ENCODE measurements at regions not wholly inside any gene's neighbourhood (a gene's known extent, or its start where the extent isn't known, plus 50 kb on each side); places are given as distances from the start of the nearest gene placed in this dataset.

DNA sequence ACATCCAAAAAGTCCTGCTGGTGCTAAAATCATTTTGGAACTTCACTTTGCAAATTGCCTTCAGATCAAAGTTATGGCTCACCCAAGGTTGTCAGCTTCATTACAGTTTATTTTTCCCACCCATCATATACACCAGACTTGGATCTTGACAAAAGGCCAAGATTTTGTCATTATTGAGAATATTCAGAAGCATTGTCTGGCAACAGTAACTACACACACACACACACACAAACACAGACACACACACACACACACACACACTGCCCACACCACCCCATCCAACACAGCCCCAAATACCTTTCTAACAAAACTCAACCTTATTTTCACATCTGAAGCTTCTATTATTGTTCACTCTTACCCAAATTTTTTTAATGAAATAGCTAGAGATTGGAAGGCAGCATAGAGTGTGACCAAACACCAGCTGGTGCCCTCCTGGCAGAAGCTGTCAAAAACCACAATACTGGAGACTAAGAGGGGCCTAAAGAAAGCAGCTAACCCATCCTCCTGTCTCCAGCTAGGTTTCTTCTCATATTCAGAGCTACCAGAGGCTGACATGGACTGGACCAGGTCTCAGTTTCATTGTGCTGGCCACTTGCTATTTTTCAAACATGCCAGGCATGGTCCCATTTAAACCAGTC lies 139.1 kb upstream of the ZC3H11B start:
- Histone ChIP-seq H3K27me3 (ENCODE audit: insufficient read depth, low read length) (no peaks in the 10 kb centered on the region), H3K9me2 (ENCODE audit: low read depth, low read length) (no peaks in the 10 kb centered on the region), H3K9ac (ENCODE audit: low read length) (no peak overlapping the region), H3K4me1 (ENCODE audit: insufficient read depth, low read length, severe bottlenecking) (no peaks in the 10 kb centered on the region), H3K4me3 (ENCODE audit: low read depth, low read length, poor library complexity, severe bottlenecking) (no peak overlapping the region), H2AFZ (ENCODE audit: low read length) (no peak overlapping the region), H4K20me1 (ENCODE audit: insufficient read depth, low read length) (no peaks in the 10 kb centered on the region), H3K4me2 (ENCODE audit: low read length) (no peak overlapping the region), H3K27ac (ENCODE audit: low read depth, low read length, poor library complexity, severe bottlenecking) (no peak overlapping the region), H3K79me2 (ENCODE audit: insufficient read depth, low read length) (no peaks in the 10 kb centered on the region), H3F3A (ENCODE audit: insufficient read depth, low read length) (no peaks in the 10 kb centered on the region), H3K36me3 (ENCODE audit: insufficient read depth, low read length) (no peaks in the 10 kb centered on the region), H3K9me3 (ENCODE audit: low read length) (no peaks in the 10 kb centered on the region)
- TF ChIP-seq, protein P1, sequence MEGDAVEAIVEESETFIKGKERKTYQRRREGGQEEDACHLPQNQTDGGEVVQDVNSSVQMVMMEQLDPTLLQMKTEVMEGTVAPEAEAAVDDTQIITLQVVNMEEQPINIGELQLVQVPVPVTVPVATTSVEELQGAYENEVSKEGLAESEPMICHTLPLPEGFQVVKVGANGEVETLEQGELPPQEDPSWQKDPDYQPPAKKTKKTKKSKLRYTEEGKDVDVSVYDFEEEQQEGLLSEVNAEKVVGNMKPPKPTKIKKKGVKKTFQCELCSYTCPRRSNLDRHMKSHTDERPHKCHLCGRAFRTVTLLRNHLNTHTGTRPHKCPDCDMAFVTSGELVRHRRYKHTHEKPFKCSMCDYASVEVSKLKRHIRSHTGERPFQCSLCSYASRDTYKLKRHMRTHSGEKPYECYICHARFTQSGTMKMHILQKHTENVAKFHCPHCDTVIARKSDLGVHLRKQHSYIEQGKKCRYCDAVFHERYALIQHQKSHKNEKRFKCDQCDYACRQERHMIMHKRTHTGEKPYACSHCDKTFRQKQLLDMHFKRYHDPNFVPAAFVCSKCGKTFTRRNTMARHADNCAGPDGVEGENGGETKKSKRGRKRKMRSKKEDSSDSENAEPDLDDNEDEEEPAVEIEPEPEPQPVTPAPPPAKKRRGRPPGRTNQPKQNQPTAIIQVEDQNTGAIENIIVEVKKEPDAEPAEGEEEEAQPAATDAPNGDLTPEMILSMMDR (IDR thresholded peaks at IDR 0.05; ENCODE audit: low read length), result no peak
- TF ChIP-seq EZH2 (IDR thresholded peaks at IDR 0.05; ENCODE audit: borderline replicate concordance, low read length), result no peak

DNA sequence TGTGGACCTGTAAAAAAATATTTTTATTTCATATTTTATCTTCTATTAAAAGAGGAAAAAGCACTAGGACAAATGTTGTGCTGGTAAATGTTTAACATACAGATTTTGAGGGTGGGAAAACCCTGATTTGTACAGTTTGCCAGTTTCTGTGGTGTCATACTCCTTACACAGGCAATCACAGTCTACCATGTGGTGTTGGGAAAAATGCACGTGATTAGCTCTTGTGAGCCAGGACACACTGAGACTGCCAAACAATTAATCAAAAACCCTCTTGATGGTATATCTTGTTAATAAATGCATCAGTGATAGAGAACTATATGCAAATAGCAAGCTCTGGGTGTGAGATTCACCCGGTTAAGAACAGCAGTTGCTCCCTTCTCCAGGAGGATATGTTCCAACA lies 136.5 kb upstream of the ZC3H11B start:
- Histone ChIP-seq H3K9me2 (ENCODE audit: low read depth, low read length) (no peaks in the 10 kb centered on the region), H3K4me1 (ENCODE audit: insufficient read depth, low read length, severe bottlenecking) (no peaks in the 10 kb centered on the region), H2AFZ (ENCODE audit: low read length) (no peak overlapping the region), H4K20me1 (ENCODE audit: insufficient read depth, low read length) (no peaks in the 10 kb centered on the region), H3K27me3 (ENCODE audit: insufficient read depth, low read length) (no peaks in the 10 kb centered on the region), H3K9ac (ENCODE audit: low read length) (no peak overlapping the region), H3K79me2 (ENCODE audit: insufficient read depth, low read length) (no peaks in the 10 kb centered on the region), H3K27ac (ENCODE audit: low read depth, low read length, poor library complexity, severe bottlenecking) (no peak overlapping the region), H3K4me2 (ENCODE audit: low read length) (no peak overlapping the region), H3K36me3 (ENCODE audit: insufficient read depth, low read length) (no peaks in the 10 kb centered on the region), H3K4me3 (ENCODE audit: low read depth, low read length, poor library complexity, severe bottlenecking) (no peak overlapping the region), H3K9me3 (ENCODE audit: low read length) (no peaks in the 10 kb centered on the region), H3F3A (ENCODE audit: insufficient read depth, low read length) (no peaks in the 10 kb centered on the region)
- TF ChIP-seq, protein P1 (IDR thresholded peaks at IDR 0.05; ENCODE audit: low read length), result no peak
- no peak for TF ChIP-seq EZH2 (IDR thresholded peaks at IDR 0.05; ENCODE audit: borderline replicate concordance, low read length)

DNA sequence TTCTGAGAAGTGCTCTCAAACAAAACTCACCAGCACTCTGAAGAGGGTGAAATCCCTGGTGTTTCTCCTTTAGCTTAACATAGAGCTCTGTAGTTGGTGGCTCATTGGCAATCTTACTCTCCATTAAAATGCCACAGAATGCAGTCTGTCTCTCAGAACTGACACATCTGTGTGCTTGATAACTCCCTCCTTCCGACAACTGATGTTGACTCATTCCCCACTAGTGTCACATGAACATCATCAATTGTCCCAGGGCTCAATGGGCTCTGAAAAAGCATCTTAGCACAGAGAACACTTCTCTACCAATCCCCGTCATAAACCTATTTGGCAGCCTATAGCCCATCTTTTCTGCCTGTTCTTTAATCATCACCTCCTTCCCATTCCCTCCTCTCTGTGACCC lies 133.2 kb upstream of the ZC3H11B start:
- Histone ChIP-seq H4K20me1 (ENCODE audit: insufficient read depth, low read length) (no peaks in the 10 kb centered on the region), H3K9me3 (ENCODE audit: low read length) (no peaks in the 10 kb centered on the region), H3K4me2 (ENCODE audit: low read length) (no peak overlapping the region), H3K36me3 (ENCODE audit: insufficient read depth, low read length) (no peaks in the 10 kb centered on the region), H3K4me3 (ENCODE audit: low read depth, low read length, poor library complexity, severe bottlenecking) (no peak overlapping the region), H2AFZ (ENCODE audit: low read length) (no peak overlapping the region), H3K27ac (ENCODE audit: low read depth, low read length, poor library complexity, severe bottlenecking) (no peak overlapping the region), H3K9ac (ENCODE audit: low read length) (no peak overlapping the region), H3K9me2 (ENCODE audit: low read depth, low read length) (no peaks in the 10 kb centered on the region), H3K79me2 (ENCODE audit: insufficient read depth, low read length) (no peaks in the 10 kb centered on the region), H3F3A (ENCODE audit: insufficient read depth, low read length) (no peaks in the 10 kb centered on the region), H3K27me3 (ENCODE audit: insufficient read depth, low read length) (no peaks in the 10 kb centered on the region), H3K4me1 (ENCODE audit: insufficient read depth, low read length, severe bottlenecking) (no peaks in the 10 kb centered on the region)
- TF ChIP-seq, protein P1 (IDR thresholded peaks at IDR 0.05; ENCODE audit: low read length), result no peak
- TF ChIP-seq EZH2 (IDR thresholded peaks at IDR 0.05; ENCODE audit: borderline replicate concordance, low read length), result no peak

Measured in OCI-LY1 (cell line).